HEK293 (cell line): ENCODE measurements at regions not wholly inside any gene's neighbourhood (a gene's known extent, or its start where the extent isn't known, plus 50 kb on each side); places are given as distances from the start of the nearest gene placed in this dataset.

Source experiments
- CTCF ChIA-PET: fragments of 350-600 bp; formaldehyde crosslinking; extraction: SDS; loops from one replicate; lab custom pipeline; 2021; ENCODE audit warnings: antibody characterized with exemption; lab: Yijun Ruan, JAX
- POLR2A ChIA-PET: fragments of 300-600 bp; formaldehyde crosslinking; extraction: SDS; loops from one replicate; lab custom pipeline; 2020; ENCODE audit warnings: antibody characterized with exemption, inconsistent platforms; lab: Yijun Ruan, JAX
- H3K27ac ChIP-seq: fragments of 200-500 bp; sonication (Bioruptor generic); 2 replicates; pipeline ENCODE4 v1.5.1; 2014; ENCODE audit warnings: low read depth, low read length, control low read depth, inconsistent platforms; ENCODE audit errors: extremely low read depth
- H3K36me3 ChIP-seq, 2 experiments: fragments of 200-500 bp in 1 of 2; sonication (Bioruptor generic) in 1 of 2; 1 replicate in 1 of 2; 2 replicates in 1 of 2; pipeline ENCODE4 v1.5.1; 2014 to 2017; ENCODE audit warnings: inconsistent platforms in 2 of 2, low read length in 2 of 2; ENCODE audit not compliant: control insufficient read depth in 2 of 2, insufficient read depth in 1 of 2
- H3K4me1 ChIP-seq: fragments of 200-500 bp; sonication (Bioruptor generic); 2 replicates; pipeline ENCODE4 v1.5.1; 2014; ENCODE audit warnings: mild to moderate bottlenecking, low read length, inconsistent platforms; ENCODE audit not compliant: control insufficient read depth, insufficient read depth
- H3K4me3 ChIP-seq: 2 replicates; pipeline ENCODE4 v1.5.1; 2011; ENCODE audit warnings: low read depth, mild to moderate bottlenecking, control low read depth, low read length, moderate library complexity
- H3K9me3 ChIP-seq: fragments of 200-500 bp; sonication (Bioruptor generic); 2 replicates; pipeline ENCODE4 v1.5.1; 2014; ENCODE audit warnings: low read depth, low read length, inconsistent platforms; ENCODE audit not compliant: control insufficient read depth, insufficient read depth
- BCL11B ChIP-seq: fragments of 450-650 bp; formaldehyde crosslinking; IDR thresholded peaks from 2 replicates; pipeline ENCODE4 v1.5.1; 2016; ENCODE audit warnings: low read depth, missing biosample characterization, missing genetic modification characterization
- GLI4 ChIP-seq: fragments of 450-650 bp; formaldehyde crosslinking; IDR thresholded peaks from 2 replicates; pipeline ENCODE4 v1.5.1; 2016; ENCODE audit warnings: missing biosample characterization, missing genetic modification characterization
- OVOL3 ChIP-seq: fragments of 450-650 bp; formaldehyde crosslinking; IDR thresholded peaks from 2 replicates; pipeline ENCODE4 v1.5.1; 2016; ENCODE audit warnings: missing biosample characterization, missing genetic modification characterization
- TRIM28 ChIP-seq: IDR thresholded peaks from 2 replicates; pipeline ENCODE4 v1.6.1; 2011; ENCODE audit warnings: low read length, control low read depth, borderline replicate concordance
- ZIC2 ChIP-seq: fragments of 450-650 bp; formaldehyde crosslinking; IDR thresholded peaks from 2 replicates; pipeline ENCODE4 v1.5.1; 2016; ENCODE audit warnings: missing biosample characterization, missing genetic modification characterization
- ZNF148 ChIP-seq: fragments of 450-650 bp; formaldehyde crosslinking; IDR thresholded peaks from 2 replicates; pipeline ENCODE4 v1.5.0; 2017; ENCODE audit warnings: missing biosample characterization, missing genetic modification characterization, borderline replicate concordance
- ZNF202 ChIP-seq: fragments of 450-650 bp; formaldehyde crosslinking; IDR thresholded peaks from 2 replicates; pipeline ENCODE4 v1.5.1; 2016; ENCODE audit warnings: missing biosample characterization, missing genetic modification characterization, borderline replicate concordance
- ZNF341 ChIP-seq: fragments of 450-650 bp; formaldehyde crosslinking; IDR thresholded peaks from 2 replicates; pipeline ENCODE4; 2016; ENCODE audit warnings: low read depth, missing biosample characterization, missing genetic modification characterization
- ZNF350 ChIP-seq: fragments of 450-650 bp; formaldehyde crosslinking; IDR thresholded peaks from 2 replicates; pipeline ENCODE4 v1.5.0; 2017; ENCODE audit warnings: missing biosample characterization, mild to moderate bottlenecking, missing genetic modification characterization
- ZNF404 ChIP-seq: fragments of 450-650 bp; formaldehyde crosslinking; IDR thresholded peaks from 2 replicates; pipeline ENCODE4 v1.5.1; 2017; ENCODE audit warnings: missing biosample characterization, missing genetic modification characterization
- ZNF530 ChIP-seq: fragments of 450-650 bp; formaldehyde crosslinking; IDR thresholded peaks from 2 replicates; pipeline ENCODE4 v1.5.1; 2016; ENCODE audit warnings: low read depth, missing biosample characterization, missing genetic modification characterization
- ZNF660 ChIP-seq: fragments of 450-650 bp; IDR thresholded peaks from 2 replicates; pipeline ENCODE4 v1.5.1; 2018; ENCODE audit warnings: missing biosample characterization, mild to moderate bottlenecking, missing genetic modification characterization
- ZNF747 ChIP-seq: fragments of 450-650 bp; formaldehyde crosslinking; IDR thresholded peaks from 2 replicates; pipeline ENCODE4 v1.5.1; 2016; ENCODE audit warnings: missing biosample characterization, missing genetic modification characterization
- ZNF768 ChIP-seq: fragments of 450-650 bp; formaldehyde crosslinking; IDR thresholded peaks from 2 replicates; pipeline ENCODE4 v1.5.1; 2018; ENCODE audit warnings: missing biosample characterization, mild to moderate bottlenecking, missing genetic modification characterization
- ZNF791 ChIP-seq: fragments of 450-650 bp; formaldehyde crosslinking; IDR thresholded peaks from 2 replicates; pipeline ENCODE4 v1.5.1; 2016; ENCODE audit warnings: missing biosample characterization, missing genetic modification characterization
- TF ChIP-seq, protein P1 (sequence below): fragments of 450-650 bp; formaldehyde crosslinking; IDR thresholded peaks from 2 replicates; pipeline ENCODE4 v1.5.1; 2016; ENCODE audit warnings: missing biosample characterization, missing genetic modification characterization
- TF ChIP-seq, protein P2 (sequence below): fragments of 450-650 bp; formaldehyde crosslinking; IDR thresholded peaks from 2 replicates; pipeline ENCODE4 v1.5.1; 2016; ENCODE audit warnings: missing biosample characterization, missing genetic modification characterization

GRCh38 chr20:57908226-57908625, 198.4 kb upstream of the PMEPA1 start:
- POLR2A ChIA-PET = no interaction called here
- Histone ChIP-seq H3K36me3 (no peaks in the 10 kb centered on the region), H3K27ac (no peak overlapping the region), H3K9me3 (no peaks in the 10 kb centered on the region), H3K4me1 (no peaks in the 10 kb centered on the region), H3K4me3 (no peak overlapping the region)
- TF ChIP-seq GLI4 (tag by site-specific recombination) (no peak), OVOL3 (tag by site-specific recombination) (no peak), ZNF404 (tag by site-specific recombination) (no peak), ZNF350 (tag by site-specific recombination) (no peak), ZNF747 (tag by site-specific recombination) (no peak), ZNF341 (tag by site-specific recombination) (no peak), ZNF660 (no peak), ZNF530 (tag by site-specific recombination) (no peak), ZIC2 (tag by site-specific recombination) (no peak), ZNF148 (tag by site-specific recombination) (no peak), BCL11B (no peak), TRIM28 (no peak)
- TF ChIP-seq, protein P1, sequence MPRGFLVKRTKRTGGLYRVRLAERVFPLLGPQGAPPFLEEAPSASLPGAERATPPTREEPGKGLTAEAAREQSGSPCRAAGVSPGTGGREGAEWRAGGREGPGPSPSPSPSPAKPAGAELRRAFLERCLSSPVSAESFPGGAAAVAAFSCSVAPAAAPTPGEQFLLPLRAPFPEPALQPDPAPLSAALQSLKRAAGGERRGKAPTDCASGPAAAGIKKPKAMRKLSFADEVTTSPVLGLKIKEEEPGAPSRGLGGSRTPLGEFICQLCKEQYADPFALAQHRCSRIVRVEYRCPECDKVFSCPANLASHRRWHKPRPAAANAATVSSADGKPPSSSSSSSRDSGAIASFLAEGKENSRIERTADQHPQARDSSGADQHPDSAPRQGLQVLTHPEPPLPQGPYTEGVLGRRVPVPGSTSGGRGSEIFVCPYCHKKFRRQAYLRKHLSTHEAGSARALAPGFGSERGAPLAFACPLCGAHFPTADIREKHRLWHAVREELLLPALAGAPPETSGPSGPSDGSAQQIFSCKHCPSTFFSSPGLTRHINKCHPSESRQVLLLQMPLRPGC (tag by site-specific recombination) = no peak
- TF ChIP-seq, protein P2, sequence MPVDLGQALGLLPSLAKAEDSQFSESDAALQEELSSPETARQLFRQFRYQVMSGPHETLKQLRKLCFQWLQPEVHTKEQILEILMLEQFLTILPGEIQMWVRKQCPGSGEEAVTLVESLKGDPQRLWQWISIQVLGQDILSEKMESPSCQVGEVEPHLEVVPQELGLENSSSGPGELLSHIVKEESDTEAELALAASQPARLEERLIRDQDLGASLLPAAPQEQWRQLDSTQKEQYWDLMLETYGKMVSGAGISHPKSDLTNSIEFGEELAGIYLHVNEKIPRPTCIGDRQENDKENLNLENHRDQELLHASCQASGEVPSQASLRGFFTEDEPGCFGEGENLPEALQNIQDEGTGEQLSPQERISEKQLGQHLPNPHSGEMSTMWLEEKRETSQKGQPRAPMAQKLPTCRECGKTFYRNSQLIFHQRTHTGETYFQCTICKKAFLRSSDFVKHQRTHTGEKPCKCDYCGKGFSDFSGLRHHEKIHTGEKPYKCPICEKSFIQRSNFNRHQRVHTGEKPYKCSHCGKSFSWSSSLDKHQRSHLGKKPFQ (tag by site-specific recombination) = no peak
- CTCF ChIA-PET = interaction anchor here (0.6 to 0.9 kb wide), 2 partner anchors 312 to 328 kb away, joined by 3 to 7 read pairs; no protein-coding TSS in a partner anchor

DNA sequence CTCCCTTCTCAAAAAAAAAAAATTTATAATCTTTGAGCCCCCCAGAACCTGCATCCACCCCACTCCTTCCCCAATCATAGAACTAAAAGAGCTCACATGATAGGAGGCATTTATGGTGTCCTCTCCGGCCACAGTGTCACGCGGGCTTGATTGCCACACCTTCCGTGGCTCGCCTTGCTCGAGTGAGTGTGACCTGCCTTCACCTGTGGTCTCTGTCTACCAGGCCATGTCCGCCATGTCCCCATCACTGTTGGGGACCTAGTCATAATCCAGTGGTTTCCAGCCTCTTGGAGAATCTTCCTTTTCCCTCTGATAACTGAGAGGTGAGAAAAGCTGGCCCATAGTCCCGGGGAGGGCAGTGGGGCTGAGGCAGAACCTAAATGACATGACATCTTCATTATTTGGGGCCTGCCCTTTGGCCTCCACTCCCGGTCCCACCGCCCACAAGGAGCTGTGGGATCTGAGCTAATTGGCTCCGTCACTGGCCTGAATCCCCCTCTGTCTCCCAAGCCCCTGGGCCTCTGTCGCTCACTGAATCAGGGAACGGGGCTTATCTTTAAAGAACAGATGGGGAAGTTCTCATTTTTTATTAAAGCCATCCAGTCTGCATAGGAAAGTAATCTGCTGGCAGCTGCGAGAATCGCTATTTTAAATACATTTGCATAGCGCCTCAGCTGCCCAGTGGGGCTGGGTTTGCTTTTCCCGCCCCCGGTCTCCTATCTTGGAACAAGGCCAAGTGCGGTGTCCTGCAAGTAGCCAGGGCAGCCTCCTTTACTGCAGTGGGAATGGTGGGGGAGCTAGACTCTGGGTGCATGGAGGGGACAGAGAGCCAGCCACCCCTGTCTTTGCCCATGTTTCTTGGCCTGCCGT, 197.6 kb upstream of the PMEPA1 start:
- CTCF ChIA-PET = interaction anchor here (0.6 kb wide), 1 partner anchor 329 kb away, joined by 7 read pairs; no protein-coding TSS in a partner anchor
- POLR2A ChIA-PET = no interaction called here
- TF ChIP-seq ZNF202 (no peak), ZNF768 (no peak)
- Histone ChIP-seq H3K27ac (no peak overlapping the region), H3K4me1 (no peaks in the 10 kb centered on the region), H3K4me3 (no peak overlapping the region), H3K9me3 (no peaks in the 10 kb centered on the region), H3K36me3 (no peaks in the 10 kb centered on the region)

GRCh38 chr20:57905448-57905847, 195.6 kb upstream of the PMEPA1 start:
- no peaks in the 10 kb centered on the region for H3K4me1 ChIP-seq
- no peak overlapping the region for H3K4me3 ChIP-seq
- CTCF ChIA-PET = interaction anchor here (0.6 kb wide), 1 partner anchor 222 kb away, joined by 3 read pairs; no protein-coding TSS in a partner anchor
- POLR2A ChIA-PET = no interaction called here
- H3K36me3 ChIP-seq = no peaks in the 10 kb centered on the region
- TF ChIP-seq ZNF791 (tag by site-specific recombination) = no peak
- H3K27ac ChIP-seq = no peak overlapping the region
- H3K9me3 ChIP-seq = no peaks in the 10 kb centered on the region
